ENCODE measurements at regions not wholly inside any gene's neighbourhood (a gene's known extent, or its start where the extent isn't known, plus 50 kb on each side); places are given as distances from the start of the nearest gene placed in this dataset.

- TF ChIP-seq, protein P1, sequence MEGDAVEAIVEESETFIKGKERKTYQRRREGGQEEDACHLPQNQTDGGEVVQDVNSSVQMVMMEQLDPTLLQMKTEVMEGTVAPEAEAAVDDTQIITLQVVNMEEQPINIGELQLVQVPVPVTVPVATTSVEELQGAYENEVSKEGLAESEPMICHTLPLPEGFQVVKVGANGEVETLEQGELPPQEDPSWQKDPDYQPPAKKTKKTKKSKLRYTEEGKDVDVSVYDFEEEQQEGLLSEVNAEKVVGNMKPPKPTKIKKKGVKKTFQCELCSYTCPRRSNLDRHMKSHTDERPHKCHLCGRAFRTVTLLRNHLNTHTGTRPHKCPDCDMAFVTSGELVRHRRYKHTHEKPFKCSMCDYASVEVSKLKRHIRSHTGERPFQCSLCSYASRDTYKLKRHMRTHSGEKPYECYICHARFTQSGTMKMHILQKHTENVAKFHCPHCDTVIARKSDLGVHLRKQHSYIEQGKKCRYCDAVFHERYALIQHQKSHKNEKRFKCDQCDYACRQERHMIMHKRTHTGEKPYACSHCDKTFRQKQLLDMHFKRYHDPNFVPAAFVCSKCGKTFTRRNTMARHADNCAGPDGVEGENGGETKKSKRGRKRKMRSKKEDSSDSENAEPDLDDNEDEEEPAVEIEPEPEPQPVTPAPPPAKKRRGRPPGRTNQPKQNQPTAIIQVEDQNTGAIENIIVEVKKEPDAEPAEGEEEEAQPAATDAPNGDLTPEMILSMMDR (conservative IDR thresholded peaks at IDR 0.05; ENCODE audit: low read length) = no peak
- TF ChIP-seq EZH2phosphoT487 (IDR thresholded peaks at IDR 0.05; ENCODE audit: borderline replicate concordance, low read depth, low read length) = no peak
These were observed 80.2 kb downstream of the TMEM174 start for GRCh38 chr5:73253047-73253660.
